ENCODE measurements at regions not wholly inside any gene's neighbourhood (a gene's known extent, or its start where the extent isn't known, plus 50 kb on each side); places are given as distances from the start of the nearest gene placed in this dataset.

DNA sequence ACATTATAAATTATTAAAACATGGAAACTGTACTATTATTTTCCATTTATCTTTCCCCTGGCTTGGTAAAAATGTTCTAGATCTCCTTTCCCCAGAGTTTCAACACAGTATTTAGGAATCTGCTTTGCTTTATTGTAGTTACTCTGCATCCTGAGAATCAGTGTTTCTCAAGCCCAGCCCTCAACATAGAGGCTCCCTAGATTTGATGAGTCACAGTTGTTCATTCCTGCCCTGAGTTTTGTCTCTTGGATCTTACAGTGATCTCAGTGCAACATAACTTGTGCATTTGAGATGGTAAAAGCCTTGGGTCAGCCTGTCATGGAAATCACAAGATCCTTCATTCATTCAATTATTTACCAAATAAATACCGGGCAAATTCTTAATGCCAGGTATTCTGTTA is 63.0 kb downstream of the VAX1 start:
- TF ChIP-seq GRHL2 (CRISPR knock-in tag; IDR thresholded peaks at IDR 0.05; ENCODE audit: insufficient replicate concordance, severe bottlenecking) (no peak), SMAD3 (CRISPR knock-in tag; IDR thresholded peaks at IDR 0.05; ENCODE audit: borderline replicate concordance) (no peak), ETV6 (CRISPR knock-in tag; IDR thresholded peaks at IDR 0.05) (no peak)
- TF ChIP-seq, protein P1, sequence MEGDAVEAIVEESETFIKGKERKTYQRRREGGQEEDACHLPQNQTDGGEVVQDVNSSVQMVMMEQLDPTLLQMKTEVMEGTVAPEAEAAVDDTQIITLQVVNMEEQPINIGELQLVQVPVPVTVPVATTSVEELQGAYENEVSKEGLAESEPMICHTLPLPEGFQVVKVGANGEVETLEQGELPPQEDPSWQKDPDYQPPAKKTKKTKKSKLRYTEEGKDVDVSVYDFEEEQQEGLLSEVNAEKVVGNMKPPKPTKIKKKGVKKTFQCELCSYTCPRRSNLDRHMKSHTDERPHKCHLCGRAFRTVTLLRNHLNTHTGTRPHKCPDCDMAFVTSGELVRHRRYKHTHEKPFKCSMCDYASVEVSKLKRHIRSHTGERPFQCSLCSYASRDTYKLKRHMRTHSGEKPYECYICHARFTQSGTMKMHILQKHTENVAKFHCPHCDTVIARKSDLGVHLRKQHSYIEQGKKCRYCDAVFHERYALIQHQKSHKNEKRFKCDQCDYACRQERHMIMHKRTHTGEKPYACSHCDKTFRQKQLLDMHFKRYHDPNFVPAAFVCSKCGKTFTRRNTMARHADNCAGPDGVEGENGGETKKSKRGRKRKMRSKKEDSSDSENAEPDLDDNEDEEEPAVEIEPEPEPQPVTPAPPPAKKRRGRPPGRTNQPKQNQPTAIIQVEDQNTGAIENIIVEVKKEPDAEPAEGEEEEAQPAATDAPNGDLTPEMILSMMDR (IDR thresholded peaks at IDR 0.05), result no peak
